A549 (cell line): ENCODE measurements at regions not wholly inside any gene's neighbourhood (a gene's known extent, or its start where the extent isn't known, plus 50 kb on each side); places are given as distances from the start of the nearest gene placed in this dataset.
"Not testable (repeated sequence)": the region's sequence is repeated elsewhere in the genome, so short reads cannot be mapped to it uniquely, and the experiment has no call there.

ENCODE experiments used
- ATAC-seq, 2 experiments: fragments of 200-7000 bp in 1 of 2; fragments of >200 bp in 1 of 2; cut with Nextera tagmentation in 1 of 2; cut with Tn5 transposase in 1 of 2; 3 replicates each; pipeline versions ENCODE4 v1.8.0 to v1.9.1; 2018 to 2020; ENCODE audit warnings: mild to moderate bottlenecking in 1 of 2, moderate library complexity in 1 of 2
- CTCF ChIA-PET: fragments of 300-600 bp; sonication (Branson Sonifier 250); formaldehyde crosslinking; extraction: SDS; loops from one replicate; lab custom pipeline; 2021; ENCODE audit warnings: antibody characterized with exemption, inconsistent platforms; lab: Yijun Ruan, JAX
- POLR2A ChIA-PET: fragments of 350-600 bp; formaldehyde crosslinking; extraction: SDS; loops from one replicate; lab custom pipeline; 2021; ENCODE audit warnings: antibody characterized with exemption, inconsistent platforms; lab: Yijun Ruan, JAX
- DNase-seq, 2 experiments: peaks; one replicate each; pipeline versions ENCODE4 v3.0.0 to v3.0.0-alpha.2; 2011 to 2016; ENCODE audit warnings: low read depth in 1 of 2, low spot score in 1 of 2
- FAIRE-seq: peaks from 2 replicates; lab custom pipeline; 2011; peaks lifted over from hg19 to GRCh38; lab: Jason Lieb, UNC
- H3K27ac ChIP-seq, 2 experiments: fragments of >200 bp; sonication (Bioruptor Twin); formaldehyde crosslinking; 3 replicates each; pipeline ENCODE4 v1.5.1; 2016 to 2017
- H3K4me1 ChIP-seq: fragments of >200 bp; sonication (Bioruptor Twin); formaldehyde crosslinking; 3 replicates; pipeline ENCODE4 v1.6.1; 2016
- H3K4me2 ChIP-seq: fragments of >200 bp; sonication (Bioruptor Twin); formaldehyde crosslinking; 3 replicates; pipeline ENCODE4 v1.6.1; 2016
- H3K4me3 ChIP-seq: fragments of >200 bp; sonication (Bioruptor Twin); formaldehyde crosslinking; 3 replicates; pipeline ENCODE4 v1.5.1; 2016
- H3K9me3 ChIP-seq: fragments of >200 bp; sonication (Bioruptor Twin); formaldehyde crosslinking; 3 replicates; pipeline ENCODE4 v1.6.1; 2016
- HDAC2 ChIP-seq: fragments of 200-600 bp; sonication (generic); IDR thresholded peaks from 2 replicates; pipeline ENCODE4 v1.6.1; 2016
- WGBS: methylation state at CpG from one replicate; pipeline ENCODE4 v1.1.6; 2017; ENCODE audit errors: missing lambda C conversion rate; 5-methylcytosine and 5-hydroxymethylcytosine counted together
- small RNA-seq, 6 experiments: library from RNA; depleted of rRNA; stranded (forward); fragments of <200 nt; gene quantifications; one replicate each; pipeline ENCODE3, GENCODE V24; 2012

DNA sequence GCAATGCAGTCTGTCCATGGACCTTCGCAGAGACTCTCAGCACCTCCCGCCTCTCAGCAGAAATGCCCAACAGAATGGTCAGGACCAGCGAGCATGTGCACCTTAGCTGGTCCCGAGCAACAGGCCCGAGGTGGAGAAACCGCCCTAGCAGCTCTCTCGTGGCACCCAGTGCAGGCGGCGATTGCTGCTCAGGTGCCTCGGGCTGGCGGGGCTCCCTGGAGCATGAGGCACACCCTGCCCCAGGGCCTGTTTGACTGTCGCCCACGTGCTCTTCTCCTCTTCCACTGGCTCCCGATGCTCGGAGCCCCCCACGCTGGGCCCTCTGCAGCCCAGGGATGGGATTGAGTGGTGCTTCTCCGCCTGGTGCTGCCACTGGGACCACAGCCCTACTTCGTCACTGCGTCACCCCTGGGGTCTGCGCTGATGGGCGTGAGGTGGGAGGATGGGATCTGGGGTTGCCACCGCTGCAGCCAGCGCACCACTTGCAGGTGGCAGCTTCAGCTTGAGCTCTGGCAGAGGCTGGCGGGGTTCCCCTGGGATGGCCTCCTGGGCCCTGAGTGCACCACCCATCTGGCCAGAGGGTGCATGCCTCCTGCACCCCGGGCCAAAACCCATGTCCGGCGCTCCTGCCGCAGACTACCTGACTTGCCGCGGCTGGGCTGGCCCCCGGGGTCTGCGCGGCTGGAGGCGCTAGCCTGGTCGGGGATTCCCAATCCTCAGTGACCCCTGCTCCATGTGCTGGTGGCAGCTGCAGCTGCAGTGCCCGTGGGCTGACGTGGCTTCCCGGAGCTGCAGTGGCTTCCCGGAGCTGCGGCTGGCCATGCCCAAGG lies 244.2 kb downstream of the FOXD4L6 start:
- ChIA-PET POLR2A (no interaction called here), CTCF (no interaction called here)
- no peak for DNase-seq
- H3K4me3 ChIP-seq = no peak overlapping the region
- no peak overlapping the region for H3K27ac ChIP-seq
- H3K4me1 ChIP-seq = no peaks in the 10 kb centered on the region
- no peak for FAIRE-seq
- ATAC-seq = no peak
- H3K4me2 ChIP-seq = no peak overlapping the region
- no peak for TF ChIP-seq HDAC2
- 65% methylated on average over 24 of the region's 40 CpGs for WGBS
- peaks cover 53% of the 10 kb centered on the region for H3K9me3 ChIP-seq

DNA sequence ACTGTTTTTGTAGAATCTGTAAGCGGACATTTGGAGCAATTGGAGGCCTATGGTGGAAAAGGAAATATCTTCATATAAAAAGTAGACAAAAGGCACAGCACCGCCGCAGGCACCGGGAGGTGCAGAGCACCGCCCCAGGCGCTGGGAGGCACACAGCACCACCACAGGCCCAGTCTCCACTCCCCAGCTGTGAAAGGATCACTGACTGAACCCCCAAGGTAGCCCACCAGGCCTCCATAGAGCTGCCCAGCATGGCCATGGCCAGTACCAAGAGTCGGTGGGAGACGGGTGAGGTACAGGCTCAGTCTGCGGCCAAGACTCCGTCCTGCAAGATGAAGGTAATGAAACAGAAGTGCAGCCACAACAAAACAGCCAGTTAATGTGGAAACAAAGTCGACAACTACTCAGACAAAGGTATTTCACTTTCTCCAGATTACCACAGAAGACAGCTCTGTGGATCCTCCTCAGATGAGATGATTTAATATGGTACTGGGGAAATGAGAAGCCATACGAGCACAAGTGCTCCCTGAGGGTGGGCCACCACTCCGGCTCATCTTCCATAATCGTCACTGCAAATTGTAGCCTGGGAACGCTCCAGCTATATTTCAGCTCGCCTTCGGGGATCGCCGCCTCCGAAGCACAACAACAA lies 244.9 kb downstream of the FOXD4L6 start:
- FAIRE-seq, H3K4me1 ChIP-seq, POLR2A ChIA-PET, DNase-seq, H3K4me2 ChIP-seq, CTCF ChIA-PET, ATAC-seq, H3K27ac ChIP-seq, H3K4me3 ChIP-seq: not testable (repeated sequence)
- WGBS = 65% methylated on average over 20 of the region's 20 CpGs
- H3K9me3 ChIP-seq = peaks cover 53% of the 10 kb centered on the region

DNA sequence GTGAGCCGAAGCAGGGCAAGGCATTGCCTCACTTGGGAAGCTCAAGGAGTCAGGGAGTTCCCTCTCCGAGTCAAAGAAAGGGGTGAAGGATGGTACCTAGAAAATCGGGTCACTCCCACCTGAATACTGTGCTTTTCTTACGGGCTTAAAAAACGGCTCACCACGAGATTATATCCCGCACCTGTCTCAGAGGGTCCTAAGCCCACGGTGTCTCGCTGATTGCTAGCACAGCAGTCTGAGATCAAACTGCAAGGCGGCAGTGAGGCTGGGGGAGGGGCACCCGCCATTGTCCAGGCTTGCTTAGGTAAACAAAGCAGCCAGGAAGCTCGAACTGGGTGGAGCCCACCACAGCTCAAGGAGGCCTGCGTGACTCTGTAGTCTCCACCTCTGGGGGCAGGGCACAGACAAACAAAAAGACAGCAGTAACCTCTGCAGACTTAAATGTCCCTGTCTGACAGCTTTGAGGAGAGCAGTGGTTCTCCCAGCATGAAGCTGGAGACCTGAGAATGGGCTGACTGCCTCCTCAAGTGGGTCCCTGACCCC lies 254.7 kb downstream of the FOXD4L6 start:
- CTCF ChIA-PET, ATAC-seq, FAIRE-seq: not testable (repeated sequence)

DNA sequence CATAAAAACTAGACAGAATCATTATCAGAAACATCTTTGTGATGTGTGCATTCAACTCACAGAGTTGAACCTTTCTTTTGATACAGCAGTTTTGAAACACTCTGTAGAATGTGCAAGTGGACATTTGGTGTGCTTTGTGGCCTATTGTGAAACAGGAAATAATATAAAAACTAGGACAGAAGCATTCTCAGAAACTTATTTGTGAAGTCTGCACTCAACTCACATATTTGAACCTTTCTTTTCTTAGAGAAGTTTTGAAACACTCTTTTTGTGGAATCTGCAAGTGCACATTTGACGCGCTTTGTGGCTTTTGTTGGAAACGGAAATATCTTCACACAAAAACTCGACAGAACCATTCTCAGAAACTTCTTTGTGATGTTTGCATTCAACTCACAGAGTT lies 260.0 kb downstream of the FOXD4L6 start:
- H3K4me3 ChIP-seq, DNase-seq, H3K4me1 ChIP-seq, CTCF ChIA-PET, H3K4me2 ChIP-seq, H3K27ac ChIP-seq, ATAC-seq, FAIRE-seq, POLR2A ChIA-PET: not testable (repeated sequence)
- peaks cover 37% of the 10 kb centered on the region for H3K9me3 ChIP-seq
- WGBS = 66% methylated on average over 4 of the region's 4 CpGs

More for the DNA sequence above, 254.7 kb downstream of the FOXD4L6 start:
- H3K9me3 ChIP-seq = peaks cover 28% of the 10 kb centered on the region
- H3K4me1 ChIP-seq, DNase-seq, H3K4me3 ChIP-seq, POLR2A ChIA-PET, H3K4me2 ChIP-seq, H3K27ac ChIP-seq: not testable (repeated sequence)
- 36% methylated on average over 13 of the region's 13 CpGs for WGBS

Small RNA genes lying in the stretch of these regions (small RNA-seq; reads per million reads assigned to genes)
- gene AL353626.2 = 0 reads per million in 6 experiments
- 0 reads per million in 6 experiments for gene MIR1299
